ENCODE measurements at regions not wholly inside any gene's neighbourhood (a gene's known extent, or its start where the extent isn't known, plus 50 kb on each side); places are given as distances from the start of the nearest gene placed in this dataset.

GRCh38 chr11:126122863-126123262, 60.2 kb upstream of the CDON start:
- dilution Hi-C loops (cut with MboI; ENCODE audit: extremely low pct_ligation_motif_present, low sequenced_read_pairs) (no loop called here), intact Hi-C loops (cut with micrococcal nuclease) (no loop called here)
- Histone ChIP-seq H3K4me3 (replicated peaks in 1 of 3; ENCODE audit: insufficient read depth in 1 of 3, low read depth in 1 of 3, low read length in 3 of 3) (no peak overlapping the region), H3K4me1 (ENCODE audit: control insufficient read depth, extremely low read depth, insufficient read depth, low read length) (no peaks in the 10 kb centered on the region), H3K27ac (ENCODE audit: insufficient read depth, low read depth, low read length) (no peak overlapping the region), H3K36me3 (ENCODE audit: control insufficient read depth in 2 of 2, extremely low read depth in 1 of 2, insufficient read depth in 2 of 2, low read length in 2 of 2) (no peaks in the 10 kb centered on the region), H2AFZ (ENCODE audit: low read depth, low read length) (no peak overlapping the region), H3K9me3 (replicated peaks; ENCODE audit: control insufficient read depth, insufficient read depth, low read length) (no peaks in the 10 kb centered on the region), H3K9me1 (replicated peaks; ENCODE audit: control insufficient read depth, extremely low read depth, insufficient read depth, low read length) (no peaks in the 10 kb centered on the region), H3K4me2 (ENCODE audit: insufficient read depth, low read length) (no peak overlapping the region), H3K79me2 (ENCODE audit: control insufficient read depth, insufficient read depth, low read length) (no peaks in the 10 kb centered on the region), H3K9ac (replicated peaks; ENCODE audit: extremely low read depth, insufficient read depth, low read length) (no peak overlapping the region), H4K20me1 (replicated peaks; ENCODE audit: control insufficient read depth, extremely low read depth, insufficient read depth, low read length) (no peaks in the 10 kb centered on the region), H3K27me3 (ENCODE audit: control insufficient read depth in 2 of 2, insufficient read depth in 2 of 2, low read length in 2 of 2) (peaks cover 0 to 2% of the 10 kb centered on the region in 2 experiments)
- TF ChIP-seq POLR2AphosphoS5 (IDR thresholded peaks at IDR 0.05; ENCODE audit: insufficient read depth, low read depth, low read length) = no peak
- no peak for TF ChIP-seq MYC (IDR thresholded peaks at IDR 0.05; ENCODE audit: low read depth, low read length)
- no peak for TF ChIP-seq MAX (IDR thresholded peaks at IDR 0.05; ENCODE audit: insufficient read depth, insufficient read length)
- TF ChIP-seq GATA2 (IDR thresholded peaks at IDR 0.05; ENCODE audit: insufficient read depth, insufficient read length, low read depth, low read length) = no peak
- TF ChIP-seq CTCF (IDR thresholded peaks at IDR 0.05; ENCODE audit: extremely low read depth in 1 of 2, insufficient read depth in 1 of 2, low read depth in 1 of 2, low read length in 2 of 2) = no peak
- no peak for TF ChIP-seq EZH2 (IDR thresholded peaks at IDR 0.05; ENCODE audit: borderline replicate concordance, low read depth, low read length, severe bottlenecking)
- TF ChIP-seq JUN (IDR thresholded peaks at IDR 0.05; ENCODE audit: borderline replicate concordance, insufficient read depth, insufficient read length, low read depth) = no peak
- FAIRE-seq (no peak), DNase-seq (ENCODE audit: low read depth, low spot score) (no peak)
- CTCF ChIA-PET = no interaction called here
- BruUV-seq (replicated peaks) = no TSS peak
- POLR2A ChIA-PET = no interaction called here
